ENCODE measurements at regions not wholly inside any gene's neighbourhood (a gene's known extent, or its start where the extent isn't known, plus 50 kb on each side); places are given as distances from the start of the nearest gene placed in this dataset.
A peak's percentile ranks its signal among the peaks of the same experiment; 100 is the strongest.
"Not testable (repeated sequence)": the region's sequence is repeated elsewhere in the genome, so short reads cannot be mapped to it uniquely, and the experiment has no call there.

- no peak overlapping the region for H3K4me3 ChIP-seq (ENCODE audit: low read depth, low read length)
- no peak for DNase-seq (ENCODE audit: extremely low spot score)
- H3K36me3 ChIP-seq (ENCODE audit: insufficient read depth) = no peaks in the 10 kb centered on the region
- peaks cover 1% of the 10 kb centered on the region for H3K4me1 ChIP-seq (ENCODE audit: insufficient read depth)
- no peak overlapping the region for H3K27ac ChIP-seq (ENCODE audit: low read depth)
Measured at GRCh38 chr17:62160816-62161215, 95.7 kb upstream of the MED13 start.

- no peak overlapping the region for H3K4me3 ChIP-seq (ENCODE audit: low read depth, low read length)
- H3K4me1 ChIP-seq (ENCODE audit: insufficient read depth) = peaks cover 1% of the 10 kb centered on the region
- 89% methylated on average over 2 of the region's 2 CpGs for WGBS
- H3K36me3 ChIP-seq (ENCODE audit: insufficient read depth) = no peaks in the 10 kb centered on the region
- H3K27ac ChIP-seq (ENCODE audit: low read depth) = no peak overlapping the region
- DNase-seq (ENCODE audit: extremely low spot score) = no peak
Measured at GRCh38 chr17:62159994-62160393, 94.9 kb upstream of the MED13 start.

- Histone ChIP-seq H3K36me3 (ENCODE audit: insufficient read depth) (no peaks in the 10 kb centered on the region), H3K4me1 (ENCODE audit: insufficient read depth) (no peaks in the 10 kb centered on the region), H3K27ac (ENCODE audit: low read depth) (no peak overlapping the region), H3K4me3 (ENCODE audit: low read depth, low read length) (no peak overlapping the region)
- 33% methylated on average over 1 of the region's 1 CpG for WGBS
- DNase-seq (ENCODE audit: extremely low spot score) = no peak
Measured at GRCh38 chr17:62156949-62157348, 91.9 kb upstream of the MED13 start.

- no peak for DNase-seq (ENCODE audit: extremely low spot score)
- no peaks in the 10 kb centered on the region for H3K36me3 ChIP-seq (ENCODE audit: insufficient read depth)
- WGBS = 41% methylated on average over 2 of the region's 2 CpGs
- no peak overlapping the region for H3K27ac ChIP-seq (ENCODE audit: low read depth)
- H3K4me1 ChIP-seq (ENCODE audit: insufficient read depth) = no peaks in the 10 kb centered on the region
- no peak overlapping the region for H3K4me3 ChIP-seq (ENCODE audit: low read depth, low read length)
Measured at GRCh38 chr17:62154909-62155308, 89.8 kb upstream of the MED13 start.

GRCh38 chr17:62150471-62150870 lies 85.4 kb upstream of the MED13 start:
- no peak overlapping the region for H3K4me3 ChIP-seq (ENCODE audit: low read depth, low read length)
- H3K27ac ChIP-seq (ENCODE audit: low read depth) = no peak overlapping the region
- no peak for DNase-seq (ENCODE audit: extremely low spot score)
- H3K4me1 ChIP-seq (ENCODE audit: insufficient read depth) = no peaks in the 10 kb centered on the region
- H3K36me3 ChIP-seq (ENCODE audit: insufficient read depth) = no peaks in the 10 kb centered on the region
- WGBS = 84% methylated on average over 2 of the region's 2 CpGs

- Histone ChIP-seq H3K4me3 (ENCODE audit: low read depth, low read length) (no peak overlapping the region), H3K36me3 (ENCODE audit: insufficient read depth) (no peaks in the 10 kb centered on the region), H3K4me1 (ENCODE audit: insufficient read depth) (no peaks in the 10 kb centered on the region), H3K27ac (ENCODE audit: low read depth) (no peak overlapping the region)
- no peak for DNase-seq (ENCODE audit: extremely low spot score)
- WGBS = 87% methylated on average over 4 of the region's 4 CpGs
Measured at GRCh38 chr17:62149961-62150360, 84.9 kb upstream of the MED13 start.

GRCh38 chr17:62147284-62147683 lies 82.2 kb upstream of the MED13 start:
- no peak for DNase-seq (ENCODE audit: extremely low spot score)
- H3K4me3 ChIP-seq (ENCODE audit: low read depth, low read length) = no peak overlapping the region
- no peak overlapping the region for H3K27ac ChIP-seq (ENCODE audit: low read depth)
- no peaks in the 10 kb centered on the region for H3K36me3 ChIP-seq (ENCODE audit: insufficient read depth)
- 76% methylated on average over 4 of the region's 4 CpGs for WGBS
- no peaks in the 10 kb centered on the region for H3K4me1 ChIP-seq (ENCODE audit: insufficient read depth)

GRCh38 chr17:62140836-62141235 lies 75.8 kb upstream of the MED13 start:
- no peak for DNase-seq (ENCODE audit: extremely low spot score)
- 70% methylated on average over 14 of the region's 14 CpGs for WGBS
- Histone ChIP-seq H3K4me3 (ENCODE audit: low read depth, low read length) (no peak overlapping the region), H3K27ac (ENCODE audit: low read depth) (no peak overlapping the region), H3K4me1 (ENCODE audit: insufficient read depth) (no peaks in the 10 kb centered on the region), H3K36me3 (ENCODE audit: insufficient read depth) (no peaks in the 10 kb centered on the region)

GRCh38 chr17:62140376-62140775 lies 75.3 kb upstream of the MED13 start:
- 91% methylated on average over 22 of the region's 22 CpGs for WGBS
- DNase-seq (ENCODE audit: extremely low spot score) = no peak
- no peak overlapping the region for H3K27ac ChIP-seq (ENCODE audit: low read depth)
- no peaks in the 10 kb centered on the region for H3K4me1 ChIP-seq (ENCODE audit: insufficient read depth)
- H3K36me3 ChIP-seq (ENCODE audit: insufficient read depth) = no peaks in the 10 kb centered on the region
- no peak overlapping the region for H3K4me3 ChIP-seq (ENCODE audit: low read depth, low read length)

- DNase-seq (ENCODE audit: extremely low spot score); H3K4me3 ChIP-seq (ENCODE audit: low read depth, low read length); H3K36me3 ChIP-seq (ENCODE audit: insufficient read depth); H3K4me1 ChIP-seq (ENCODE audit: insufficient read depth); H3K27ac ChIP-seq (ENCODE audit: low read depth): not testable (repeated sequence)
- 77% methylated on average over 35 of the region's 35 CpGs for WGBS
Measured at GRCh38 chr17:62139690-62140354, 74.7 kb upstream of the MED13 start.

- Histone ChIP-seq H3K4me3 (ENCODE audit: low read depth, low read length) (no peak overlapping the region), H3K4me1 (ENCODE audit: insufficient read depth) (no peaks in the 10 kb centered on the region), H3K27ac (ENCODE audit: low read depth) (no peak overlapping the region), H3K36me3 (ENCODE audit: insufficient read depth) (no peaks in the 10 kb centered on the region)
- no peak for DNase-seq (ENCODE audit: extremely low spot score)
- WGBS = 76% methylated on average over 26 of the region's 26 CpGs
Measured at GRCh38 chr17:62139141-62139540, 74.1 kb upstream of the MED13 start.

- WGBS = 17% methylated on average over 31 of the region's 31 CpGs
- not testable (repeated sequence) for H3K4me1 ChIP-seq (ENCODE audit: insufficient read depth); H3K4me3 ChIP-seq (ENCODE audit: low read depth, low read length); H3K27ac ChIP-seq (ENCODE audit: low read depth); H3K36me3 ChIP-seq (ENCODE audit: insufficient read depth); DNase-seq (ENCODE audit: extremely low spot score)
Measured at GRCh38 chr17:62138676-62139121, 73.6 kb upstream of the MED13 start.

- WGBS = 18% methylated on average over 92 of the region's 92 CpGs
- H3K4me3 ChIP-seq (ENCODE audit: low read depth, low read length) = peak overlapping the region; percentile 9
- not testable (repeated sequence) for DNase-seq (ENCODE audit: extremely low spot score); H3K4me1 ChIP-seq (ENCODE audit: insufficient read depth); H3K27ac ChIP-seq (ENCODE audit: low read depth); H3K36me3 ChIP-seq (ENCODE audit: insufficient read depth)
Measured at GRCh38 chr17:62137734-62138624, 72.9 kb upstream of the MED13 start.

GRCh38 chr17:62137013-62137733 lies 72.1 kb upstream of the MED13 start:
- not testable (repeated sequence) for H3K36me3 ChIP-seq (ENCODE audit: insufficient read depth); H3K4me3 ChIP-seq (ENCODE audit: low read depth, low read length); H3K27ac ChIP-seq (ENCODE audit: low read depth); DNase-seq (ENCODE audit: extremely low spot score); H3K4me1 ChIP-seq (ENCODE audit: insufficient read depth)
- 93% methylated on average over 40 of the region's 40 CpGs for WGBS

Measured in urinary bladder (tissue), 3 donors.